Fibroblast of upper back skin (primary cell): ENCODE measurements at regions not wholly inside any gene's neighbourhood (a gene's known extent, or its start where the extent isn't known, plus 50 kb on each side); places are given as distances from the start of the nearest gene placed in this dataset.
"Not testable (repeated sequence)": the region's sequence is repeated elsewhere in the genome, so short reads cannot be mapped to it uniquely, and the experiment has no call there.

Experiments
- DNase-seq: peaks from one replicate; pipeline ENCODE4 v3.0.0-alpha.2; 2013

- DNase-seq: no peak
Observed at GRCh38 chr1:165147799-165148198, 208.7 kb downstream of the LMX1A start.

- DNase-seq: peak; percentile 59
Observed at GRCh38 chr1:165144757-165145397, 211.6 kb downstream of the LMX1A start.

GRCh38 chr1:165143437-165144065 is 213.0 kb downstream of the LMX1A start:
- no peak for DNase-seq

- DNase-seq: no peak
Observed at GRCh38 chr1:165138960-165139359, 217.6 kb downstream of the LMX1A start.

GRCh38 chr1:165137551-165138316 is 218.8 kb downstream of the LMX1A start:
- no peak for DNase-seq

GRCh38 chr1:165134431-165134830 is 222.1 kb downstream of the LMX1A start:
- no peak for DNase-seq

- DNase-seq: peak; percentile 51
Observed at GRCh38 chr1:165129568-165130164, 226.8 kb downstream of the LMX1A start.

GRCh38 chr1:165124772-165125171 is 231.7 kb downstream of the LMX1A start:
- no peak for DNase-seq

- no peak for DNase-seq
Observed at GRCh38 chr1:165119086-165119485, 237.4 kb downstream of the LMX1A start.

- DNase-seq: no peak
Observed at GRCh38 chr1:165117482-165117881, 239.0 kb downstream of the LMX1A start.

- DNase-seq: peak; percentile 92
Observed at GRCh38 chr1:165116732-165117131, 239.8 kb downstream of the LMX1A start.

- peak; percentile 62 for DNase-seq
Observed at GRCh38 chr1:165116171-165116570, 240.3 kb downstream of the LMX1A start.

GRCh38 chr1:165114889-165115285 is 241.6 kb downstream of the LMX1A start:
- DNase-seq: no peak

GRCh38 chr1:165114022-165114888 is 242.3 kb downstream of the LMX1A start:
- peak; percentile 63 for DNase-seq

- no peak for DNase-seq
Observed at GRCh38 chr1:165112260-165112659, 244.3 kb downstream of the LMX1A start.

- DNase-seq: no peak
Observed at GRCh38 chr1:165109013-165109412, 247.5 kb downstream of the LMX1A start.

- DNase-seq: not testable (repeated sequence)
Observed at GRCh38 chr1:165092542-165093162, 263.9 kb downstream of the LMX1A start.

GRCh38 chr1:165080253-165080896 is 276.1 kb downstream of the LMX1A start:
- DNase-seq: no peak

- no peak for DNase-seq
Observed at GRCh38 chr1:165078391-165078790, 278.1 kb downstream of the LMX1A start.

- DNase-seq: peak; percentile 17
Observed at GRCh38 chr1:165075725-165076370, 280.7 kb downstream of the LMX1A start.
